NCI-H2029 treated with DMSO at 0.1 percent for 48 hours (cell line): ENCODE measurements at regions not wholly inside any gene's neighbourhood (a gene's known extent, or its start where the extent isn't known, plus 50 kb on each side); places are given as distances from the start of the nearest gene placed in this dataset.

Source experiments
- DNase-seq: peaks from one replicate; lab custom pipeline; 2025; lab: John Stamatoyannopoulos, UW

GRCh38 chrX:39560271-39560670 lies 537.5 kb downstream of the BCOR start:
- no peak for DNase-seq

GRCh38 chrX:39563178-39563577 lies 534.6 kb downstream of the BCOR start:
- no peak for DNase-seq

GRCh38 chrX:39564751-39565150 lies 533.0 kb downstream of the BCOR start:
- no peak for DNase-seq

GRCh38 chrX:39574178-39574577 lies 523.6 kb downstream of the BCOR start:
- no peak for DNase-seq

- DNase-seq: no peak
Observed at GRCh38 chrX:39576041-39576872, 521.5 kb downstream of the BCOR start.

GRCh38 chrX:39577206-39577984 lies 520.4 kb downstream of the BCOR start:
- no peak for DNase-seq

- no peak for DNase-seq
Observed at GRCh38 chrX:39577985-39578869, 519.5 kb downstream of the BCOR start.

- no peak for DNase-seq
Observed at GRCh38 chrX:39580043-39580442, 517.7 kb downstream of the BCOR start.

GRCh38 chrX:39581411-39581810 lies 516.3 kb downstream of the BCOR start:
- DNase-seq: no peak

GRCh38 chrX:39582091-39582490 lies 515.7 kb downstream of the BCOR start:
- DNase-seq: peak; percentile 2

GRCh38 chrX:39582976-39583375 lies 514.8 kb downstream of the BCOR start:
- DNase-seq: no peak

- no peak for DNase-seq
Observed at GRCh38 chrX:39585808-39586207, 511.9 kb downstream of the BCOR start.

- DNase-seq: no peak
Observed at GRCh38 chrX:39586359-39586758, 511.4 kb downstream of the BCOR start.

GRCh38 chrX:39591099-39591498 lies 506.7 kb downstream of the BCOR start:
- no peak for DNase-seq

GRCh38 chrX:39592776-39593175 lies 505.0 kb downstream of the BCOR start:
- no peak for DNase-seq

- DNase-seq: no peak
Observed at GRCh38 chrX:39595977-39596376, 501.8 kb downstream of the BCOR start.

- no peak for DNase-seq
Observed at GRCh38 chrX:39596437-39596836, 501.3 kb downstream of the BCOR start.

GRCh38 chrX:39599339-39599738 lies 498.4 kb downstream of the BCOR start:
- no peak for DNase-seq

- DNase-seq: no peak
Observed at GRCh38 chrX:39600222-39600621, 497.5 kb downstream of the BCOR start.

- DNase-seq: no peak
Observed at GRCh38 chrX:39601231-39602177, 496.3 kb downstream of the BCOR start.

- DNase-seq: no peak
Observed at GRCh38 chrX:39602195-39602594, 495.6 kb downstream of the BCOR start.
